ENCODE measurements at regions not wholly inside any gene's neighbourhood (a gene's known extent, or its start where the extent isn't known, plus 50 kb on each side); places are given as distances from the start of the nearest gene placed in this dataset.
A peak's percentile ranks its signal among the peaks of the same experiment; 100 is the strongest.

DNA sequence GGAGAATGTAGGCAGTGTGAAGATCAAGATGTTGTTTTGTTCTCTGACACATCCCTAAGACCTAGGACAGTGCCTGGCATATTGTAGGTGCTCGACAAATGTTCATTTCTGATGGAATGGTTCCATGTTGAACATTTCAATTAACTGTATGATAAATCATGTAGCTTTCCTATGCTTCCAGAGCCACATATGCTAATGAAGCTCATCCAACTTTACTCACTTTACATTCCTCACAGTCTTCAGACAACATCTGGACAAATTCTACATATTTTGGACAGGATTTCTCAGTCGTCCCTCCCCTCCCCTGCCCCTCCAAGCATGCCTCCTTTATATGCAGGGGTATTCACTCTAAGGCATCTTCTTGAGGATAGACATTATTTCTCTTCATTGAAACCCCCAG, 177.9 kb downstream of the BLID start:
- DNase-seq: no peak

DNA sequence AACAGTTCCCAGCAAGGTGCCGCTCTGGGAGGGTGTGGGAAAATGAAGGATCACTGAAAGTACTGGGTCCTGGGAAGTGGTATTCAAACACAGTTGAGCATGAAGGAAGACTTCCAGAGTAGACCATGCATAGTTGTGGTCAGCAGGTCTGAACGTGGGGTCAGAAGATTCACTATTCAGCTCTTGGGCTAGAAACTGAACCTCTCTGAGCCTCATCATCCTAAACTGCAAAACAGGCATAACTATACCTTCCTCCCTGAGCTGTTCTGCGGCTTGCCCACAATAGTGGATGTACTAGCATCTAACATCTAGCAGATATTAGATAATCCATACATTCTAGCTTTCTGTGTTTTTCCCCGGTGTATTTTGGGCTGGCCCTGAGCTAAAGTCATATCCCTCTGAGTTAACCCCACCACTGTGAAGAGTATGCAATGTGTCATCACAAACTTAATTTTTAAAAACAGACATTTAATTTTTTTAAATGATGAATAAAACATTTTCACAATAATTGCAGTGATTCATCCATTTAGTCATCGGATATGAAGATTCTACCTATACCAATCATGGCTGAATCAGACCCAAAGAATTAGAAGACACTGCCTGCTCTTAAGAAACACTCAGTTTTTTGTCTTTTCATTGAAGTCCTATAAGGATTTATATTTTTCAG, 179.1 kb downstream of the BLID start:
- no peak for DNase-seq

DNA sequence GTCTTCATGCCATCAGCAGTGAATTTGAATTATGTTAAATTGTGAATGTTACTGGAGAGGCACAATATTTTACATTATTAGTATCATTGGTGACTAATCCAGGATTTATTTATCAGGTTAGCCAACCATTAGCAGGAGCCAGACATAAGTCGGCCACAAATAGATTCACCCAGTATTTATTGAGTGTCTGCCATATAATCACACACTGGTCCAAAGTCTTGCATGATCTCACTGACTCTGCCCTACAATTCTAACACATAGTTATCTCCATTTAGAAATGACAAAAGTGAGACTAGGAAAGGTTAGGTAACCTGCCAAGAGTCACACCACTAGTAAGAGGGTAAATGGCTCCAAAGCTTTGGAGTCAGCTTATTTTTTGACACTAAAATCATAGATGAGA, 179.6 kb downstream of the BLID start:
- DNase-seq: no peak

DNA sequence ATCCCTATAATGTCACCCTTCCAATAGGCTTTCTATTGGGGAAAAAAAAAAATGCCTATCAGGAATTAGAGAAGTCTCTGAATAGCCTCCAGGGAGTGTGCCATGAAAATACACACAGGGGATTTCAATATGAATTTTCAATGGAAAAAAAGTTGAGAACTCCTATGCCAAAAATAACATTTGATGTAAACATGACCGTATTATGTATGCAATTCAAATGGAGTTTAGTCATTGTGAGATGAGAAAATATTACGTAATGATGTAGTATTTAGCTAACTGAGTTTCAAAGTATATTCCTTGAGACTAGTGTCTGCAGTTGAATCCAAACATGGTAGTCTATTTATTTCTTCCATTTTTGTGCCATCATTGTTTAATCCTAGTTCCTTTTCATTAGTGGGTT, 182.3 kb downstream of the BLID start:
- DNase-seq: no peak

DNA sequence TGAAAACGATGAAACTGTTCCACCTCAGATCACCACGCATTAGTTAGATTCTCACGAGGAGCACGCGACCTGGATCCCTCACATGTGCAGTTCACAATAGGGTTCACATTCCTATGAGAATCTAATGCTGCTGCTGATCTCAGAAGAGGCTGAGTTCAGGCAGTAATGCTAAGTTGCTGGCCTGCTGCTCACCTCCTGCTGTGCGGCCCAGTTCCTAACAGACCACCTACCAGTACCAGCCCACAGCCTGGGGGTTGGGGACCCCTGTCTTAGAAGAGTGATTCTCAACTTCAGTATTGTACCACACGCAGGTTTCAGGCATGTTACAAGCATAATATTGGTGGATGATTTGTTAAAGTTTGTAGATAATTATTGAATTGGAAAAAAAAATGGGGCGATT, 182.7 kb downstream of the BLID start:
- no peak for DNase-seq

DNA sequence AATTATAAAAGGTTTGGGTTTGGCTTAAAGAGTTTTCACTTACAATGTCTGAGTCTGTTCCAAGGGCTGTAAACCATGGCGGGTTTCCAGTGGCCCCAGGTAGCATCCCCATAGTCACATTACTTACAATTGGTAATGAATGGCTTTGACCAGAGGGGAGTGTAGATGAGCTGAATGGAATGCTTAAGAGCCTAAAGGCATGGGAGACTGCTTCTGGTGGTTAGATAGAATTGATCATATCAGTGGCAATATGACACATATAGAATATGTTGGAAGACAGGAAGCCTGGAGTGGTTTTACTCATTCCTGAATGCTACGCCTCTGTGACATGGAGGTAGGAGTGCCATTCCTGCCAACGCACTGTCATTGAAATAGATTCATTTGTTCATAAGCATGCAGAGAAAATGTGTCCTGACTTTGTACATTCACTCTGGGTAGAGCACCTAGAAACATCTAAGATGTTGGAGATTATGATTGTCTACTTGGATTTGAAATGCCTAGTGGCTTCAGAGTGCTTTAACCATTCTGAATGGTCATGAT, 183.3 kb downstream of the BLID start:
- DNase-seq: no peak

DNA sequence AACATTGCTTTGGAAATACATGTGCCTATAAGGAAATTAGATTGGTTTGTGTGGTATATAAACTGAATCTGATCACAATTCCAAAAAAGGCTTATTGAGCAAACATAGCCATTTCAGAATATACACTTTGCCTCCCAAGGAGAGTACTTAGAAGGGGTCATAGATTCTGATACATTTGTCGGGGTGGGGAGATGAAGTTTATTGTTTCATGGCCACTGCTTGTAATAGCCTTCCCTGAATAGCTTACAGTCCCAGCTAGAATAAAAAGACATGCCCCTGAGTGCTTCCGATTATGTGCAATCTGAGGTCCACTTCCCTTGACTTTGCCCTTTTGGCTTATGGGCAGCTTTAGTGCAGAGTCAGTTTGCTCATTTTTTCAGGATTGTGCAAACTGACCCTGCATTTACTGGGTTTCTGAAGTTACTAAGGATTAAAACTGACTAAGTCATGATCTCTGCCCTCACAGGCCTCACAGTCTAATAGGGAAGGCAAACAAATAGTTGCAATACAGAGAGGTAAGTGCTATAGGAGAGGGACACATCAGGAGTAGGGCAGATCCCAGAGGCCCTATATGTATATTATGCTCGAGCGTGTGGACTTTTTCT, 184.2 kb downstream of the BLID start:
- DNase-seq: no peak

DNA sequence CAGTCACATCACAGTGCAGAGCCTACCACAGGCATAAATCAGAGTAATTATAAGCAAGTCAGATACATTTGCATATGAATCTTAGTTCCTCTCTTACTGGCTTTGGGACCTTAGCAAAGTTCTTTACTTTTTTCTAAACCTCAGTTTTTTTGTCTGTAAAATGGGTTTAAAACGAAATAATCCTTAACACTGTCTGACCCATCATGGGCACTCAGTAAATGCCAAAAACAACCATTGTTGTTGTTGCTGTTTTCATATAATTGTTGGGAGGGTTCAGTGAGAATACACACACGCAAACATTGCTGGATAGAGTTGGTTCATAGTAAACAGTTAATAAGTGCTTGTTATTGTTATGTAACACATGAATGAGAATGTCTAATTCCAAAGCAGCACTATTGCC, 184.9 kb downstream of the BLID start:
- no peak for DNase-seq

DNA sequence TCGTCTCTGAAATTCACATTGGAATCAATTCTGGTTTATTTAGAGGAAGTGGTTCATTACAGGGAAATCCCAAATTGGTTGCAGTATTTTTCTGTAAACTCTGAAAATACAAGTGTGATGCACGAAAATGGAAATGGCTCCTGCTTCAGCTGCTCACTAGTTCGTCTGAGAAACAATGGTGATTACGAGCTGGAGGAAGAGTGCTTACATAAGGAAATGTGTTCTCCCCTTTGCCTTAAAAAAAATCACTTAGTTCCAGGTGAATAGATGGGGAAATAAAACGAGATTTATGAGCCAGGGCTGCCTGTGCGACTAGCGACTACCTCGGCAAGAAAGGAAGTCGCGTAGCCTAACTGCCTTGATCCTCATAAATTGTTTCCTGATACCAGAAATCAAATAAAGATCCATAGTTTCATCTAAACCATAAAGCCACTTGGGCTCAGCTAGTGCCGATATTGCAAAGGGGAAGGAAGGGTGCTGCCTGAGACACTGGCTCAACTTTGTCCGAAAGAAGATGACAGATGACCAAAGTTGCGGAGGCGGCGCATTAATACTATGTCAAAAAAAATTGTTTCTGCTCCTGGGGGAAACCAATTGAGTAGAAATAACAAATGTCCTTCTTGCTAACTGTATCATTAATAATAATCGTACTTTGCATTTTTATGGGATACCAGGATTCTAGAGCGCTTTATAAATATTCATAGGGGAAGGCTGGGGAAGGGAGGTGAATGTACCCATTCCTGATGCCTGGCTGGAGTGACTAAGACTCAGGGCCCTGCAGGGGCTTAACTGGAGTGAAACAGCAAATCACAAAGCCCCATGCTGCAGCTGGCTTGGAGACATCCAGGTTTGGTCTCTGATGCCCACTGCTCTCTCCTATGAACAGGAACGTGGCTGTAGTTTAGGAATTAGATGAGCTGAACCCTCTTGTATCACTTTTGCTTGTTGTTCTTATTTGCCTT, 185.7 kb downstream of the BLID start:
- peak; percentile 8 to 10 for DNase-seq

DNA sequence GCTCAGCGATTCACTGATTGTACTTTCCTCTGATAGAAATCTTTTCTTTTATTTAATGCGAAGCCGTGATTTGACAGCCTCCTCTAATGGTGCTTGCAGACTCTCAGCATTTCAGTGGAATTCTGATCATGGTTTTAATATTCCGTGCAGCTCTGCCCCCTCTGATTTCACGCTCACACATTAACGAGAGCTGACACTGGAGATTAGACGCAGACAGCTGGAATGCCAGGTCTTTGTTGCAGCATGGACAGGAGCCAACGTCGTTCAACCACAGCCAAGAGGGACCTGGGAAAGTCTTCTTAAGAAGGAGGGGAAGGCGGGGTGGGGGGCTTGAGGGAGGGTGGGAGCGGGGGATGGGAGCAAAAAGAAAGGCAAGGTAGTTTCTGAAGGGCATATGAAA, 186.4 kb downstream of the BLID start:
- DNase-seq: peak; percentile 28 to 31

DNA sequence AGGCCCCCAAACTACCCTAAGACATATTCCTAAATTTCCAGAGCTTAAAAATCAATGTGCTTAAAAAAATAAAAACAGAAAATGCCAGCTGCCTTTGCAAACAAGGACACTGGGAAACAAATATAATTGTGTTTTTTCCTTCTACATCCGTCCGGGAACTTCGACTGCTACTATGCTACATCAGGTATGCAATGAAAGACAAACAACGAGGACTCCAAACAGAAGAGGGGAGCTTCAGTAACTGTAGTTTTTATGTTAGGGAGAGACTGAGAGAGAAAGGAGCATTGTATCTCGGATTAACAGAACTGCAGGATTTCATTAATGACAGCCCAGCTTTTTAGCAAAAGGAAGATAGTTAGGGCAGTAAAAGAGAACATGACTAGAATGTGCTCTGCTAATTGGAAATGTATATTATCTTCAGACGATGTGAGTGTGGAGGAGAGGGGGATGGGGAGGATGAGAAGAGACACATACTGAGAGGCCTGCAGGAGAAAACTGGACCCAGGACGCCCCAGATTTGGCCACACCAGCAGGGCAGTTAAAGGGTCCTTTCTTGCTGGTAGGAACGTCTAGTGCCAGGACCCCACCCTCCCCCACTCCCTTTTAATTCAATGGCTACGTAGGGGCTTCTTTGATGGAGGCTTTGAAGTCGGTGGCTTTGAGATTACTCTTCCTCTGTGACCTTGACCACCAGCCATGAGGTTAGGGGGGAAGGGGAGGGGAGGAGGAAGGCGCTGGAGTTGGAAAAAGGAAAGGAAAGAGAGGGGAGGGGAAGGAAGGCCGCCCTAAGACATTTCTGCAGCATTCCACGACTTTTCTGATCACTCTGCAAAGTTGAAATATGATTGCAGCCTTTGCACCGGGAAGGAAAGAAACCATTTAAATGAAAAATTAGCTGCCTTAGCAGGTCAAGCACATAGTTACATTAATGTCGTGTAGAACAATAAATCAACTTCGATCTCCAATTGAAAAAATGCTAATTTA, 187.1 kb downstream of the BLID start:
- peak in 1 of 2 donors; percentile 11 for DNase-seq

DNA sequence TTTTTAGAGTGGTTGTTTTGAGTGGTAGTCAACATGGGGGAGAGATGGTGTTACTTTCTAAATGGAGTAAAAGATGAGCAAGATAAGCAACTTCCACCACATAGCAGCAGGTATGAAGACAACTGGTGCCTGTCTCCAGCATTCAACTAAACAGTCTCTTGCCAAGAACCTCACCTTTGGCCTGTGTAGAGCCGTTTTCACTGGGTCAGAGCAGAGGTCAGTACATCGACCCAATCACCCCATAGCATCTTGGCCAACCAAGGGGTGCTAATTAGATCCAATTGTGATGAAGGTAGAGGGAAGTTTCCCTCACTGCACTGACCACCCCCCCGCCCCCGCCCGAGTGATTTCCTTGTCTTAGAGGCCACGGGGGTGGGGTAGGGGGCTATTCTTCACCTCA, 188.2 kb downstream of the BLID start:
- no peak for DNase-seq

DNA sequence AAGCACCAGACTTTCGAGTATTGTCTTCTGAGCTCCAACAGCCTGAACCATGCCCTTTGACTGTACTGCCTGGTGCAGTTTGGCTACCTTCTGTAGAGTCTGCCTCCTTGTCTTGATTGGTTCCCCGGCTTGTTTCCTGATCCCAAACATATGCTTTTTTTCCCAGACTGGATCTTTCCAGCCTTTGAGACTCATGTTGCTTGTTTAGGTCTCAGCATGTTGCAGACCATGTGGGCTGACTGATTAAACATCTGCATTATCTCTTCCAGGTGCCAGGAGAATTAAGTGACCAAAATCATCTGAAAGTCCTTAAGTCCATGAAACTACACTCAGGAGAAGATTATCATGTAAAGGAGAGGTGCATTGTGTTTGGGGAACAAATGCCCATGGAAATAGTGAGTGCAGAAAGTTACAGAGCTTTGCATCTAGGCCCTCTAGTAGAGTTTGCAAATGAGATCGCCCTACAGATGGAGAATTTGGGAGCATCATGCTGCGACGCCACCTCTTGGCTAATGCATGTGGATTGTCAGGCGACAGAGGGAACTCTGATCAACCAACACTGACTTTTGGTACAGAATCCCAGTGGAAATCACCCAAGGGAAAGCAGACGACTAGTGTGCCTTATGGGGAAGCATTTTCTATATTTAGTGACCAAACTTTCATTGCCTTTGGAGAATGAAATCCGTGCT, 188.8 kb downstream of the BLID start:
- no peak for DNase-seq

DNA sequence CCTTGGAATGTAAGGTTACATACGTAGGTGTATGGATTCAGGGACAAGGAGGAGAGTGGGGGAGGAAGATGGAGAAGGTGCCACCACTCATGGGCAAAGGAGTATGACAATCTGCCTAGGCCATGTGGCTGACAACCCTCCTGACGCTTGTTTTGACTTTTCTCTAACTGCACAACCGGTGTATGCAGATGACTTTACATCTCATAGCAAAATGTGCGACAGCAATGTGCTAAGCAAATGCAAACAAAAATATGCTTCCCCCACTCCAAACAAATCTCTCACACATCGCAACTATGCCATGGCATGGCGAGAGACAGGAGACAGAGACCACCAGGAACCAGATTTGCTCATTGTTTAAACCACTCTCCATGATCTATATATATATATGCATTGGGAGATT, 191.8 kb downstream of the BLID start:
- no peak for DNase-seq

DNA sequence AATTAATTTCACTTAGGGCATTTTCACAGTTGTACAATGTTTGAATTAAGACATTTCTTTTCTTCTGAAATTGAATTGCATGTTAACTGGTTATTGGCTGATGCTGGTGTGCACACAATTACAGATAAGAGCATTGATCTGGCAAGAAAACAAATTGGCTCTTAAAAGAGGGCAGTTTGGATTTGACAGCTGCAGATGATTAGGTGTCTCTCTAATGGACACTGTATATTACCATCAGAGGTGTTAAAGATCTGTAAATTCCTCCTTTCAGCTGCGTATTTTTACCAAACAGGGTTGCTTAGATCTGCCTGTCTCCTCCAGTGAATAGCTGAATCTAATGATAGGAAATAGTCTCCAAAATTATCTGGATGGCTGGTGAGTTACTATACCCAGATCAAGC, 198.5 kb downstream of the BLID start:
- DNase-seq: no peak

DNA sequence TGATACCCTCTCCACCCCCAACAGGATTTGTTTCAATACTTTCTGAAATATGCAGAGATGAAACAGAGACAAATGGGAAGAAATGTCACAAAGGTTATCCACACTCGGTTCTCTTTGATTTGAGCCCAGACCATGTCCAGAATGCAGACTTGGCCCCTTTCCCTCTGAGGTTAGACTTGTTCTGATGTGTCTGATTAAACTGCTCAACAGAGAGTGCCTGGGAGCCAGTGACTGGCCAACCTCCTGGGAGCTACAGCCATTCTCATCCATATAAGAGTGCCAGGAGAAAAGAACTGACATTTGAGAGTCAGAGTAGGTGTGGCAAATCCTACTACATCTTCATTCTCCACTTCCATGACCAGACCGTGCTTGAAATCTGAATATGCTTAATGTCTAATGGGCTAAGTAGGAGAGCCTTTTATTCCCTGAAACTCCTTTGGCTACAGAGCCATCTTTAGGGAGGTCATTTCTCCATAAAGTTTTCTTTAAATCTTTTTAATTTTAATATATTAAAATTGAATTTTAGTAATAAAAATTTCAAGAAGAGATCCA, 201.4 kb downstream of the BLID start:
- no peak for DNase-seq

DNA sequence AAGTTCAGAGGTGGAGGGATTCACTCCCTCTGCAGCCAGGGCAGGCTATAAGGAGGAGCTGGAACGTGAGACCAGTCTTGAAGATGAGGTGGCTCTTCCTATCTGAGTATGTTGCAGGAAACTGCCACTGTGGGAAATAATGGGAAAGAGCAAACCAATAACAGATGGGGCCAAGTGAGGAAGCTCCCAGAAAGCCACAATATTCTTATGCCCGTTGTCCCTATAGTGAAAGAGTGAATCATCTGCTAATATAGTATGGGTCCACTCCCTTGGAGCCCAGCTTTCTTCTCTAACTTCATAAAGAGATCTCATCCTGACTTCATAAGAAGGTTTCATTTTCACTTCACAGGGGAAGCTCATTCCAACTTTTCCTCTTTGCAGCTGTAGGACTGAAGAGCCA, 206.4 kb downstream of the BLID start:
- DNase-seq: no peak

DNA sequence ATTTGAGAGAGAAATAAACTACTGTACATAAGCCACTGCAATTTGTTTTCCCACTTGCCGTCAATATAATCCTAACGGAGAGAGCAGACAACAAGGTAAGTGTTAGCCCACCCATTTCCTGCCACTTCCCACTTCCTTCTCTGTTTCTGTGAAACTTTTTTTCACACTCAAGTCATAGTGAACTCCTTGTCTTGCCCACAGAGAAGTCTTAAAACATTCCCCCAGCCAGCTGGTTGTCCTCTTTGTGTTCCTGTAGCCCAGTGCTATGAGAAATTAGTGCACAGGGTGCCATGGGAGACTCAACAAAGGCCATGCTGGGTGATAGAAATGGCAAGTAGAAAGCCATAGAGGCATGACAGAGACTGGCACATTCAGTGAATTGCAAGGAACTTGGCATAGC, 208.6 kb downstream of the BLID start:
- DNase-seq: no peak

DNA sequence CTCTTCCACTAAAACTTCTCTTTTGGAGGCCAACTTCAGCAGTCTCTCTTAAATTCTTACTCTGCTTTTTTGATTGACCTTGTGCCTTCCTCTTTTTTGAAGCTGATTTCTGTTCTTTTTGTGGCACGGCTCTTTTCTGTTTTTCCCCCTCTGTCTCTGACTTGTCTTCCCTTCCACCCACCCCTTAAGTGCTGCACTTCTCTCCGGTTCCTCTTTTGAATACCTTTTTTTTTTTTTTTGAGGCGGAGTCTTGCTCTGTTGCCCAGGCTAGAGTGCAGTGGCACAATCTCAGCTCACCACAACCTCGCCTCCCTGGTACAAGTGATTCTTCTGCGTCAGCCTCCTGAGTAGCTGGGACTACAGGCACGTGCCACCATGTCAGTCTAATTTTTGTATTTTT, 211.9 kb downstream of the BLID start:
- no peak for DNase-seq

DNA sequence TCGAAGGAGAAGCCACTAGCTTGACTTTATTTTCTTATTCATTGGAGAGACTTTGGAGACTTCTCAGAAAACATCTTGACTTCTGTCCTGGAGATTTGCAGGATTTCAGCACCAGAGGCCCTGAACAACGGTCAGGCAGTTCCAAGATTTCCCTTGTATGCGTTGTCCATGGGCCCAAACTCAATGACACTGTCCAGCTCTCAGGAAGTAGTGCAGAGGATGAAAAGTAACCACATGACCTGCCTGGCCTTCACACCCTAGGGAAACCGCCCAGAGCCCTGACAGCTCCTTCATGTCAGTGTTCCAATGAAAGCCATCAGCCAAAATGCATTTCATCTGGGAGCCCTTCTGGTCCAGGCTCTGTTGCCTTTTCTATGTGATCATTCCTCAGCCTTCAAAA, 214.1 kb downstream of the BLID start:
- DNase-seq: no peak

All from right lung (tissue), 2 donors.